HG02763 (cell line): ENCODE measurements at regions not wholly inside any gene's neighbourhood (a gene's known extent, or its start where the extent isn't known, plus 50 kb on each side); places are given as distances from the start of the nearest gene placed in this dataset.
"Not testable (repeated sequence)": the region's sequence is repeated elsewhere in the genome, so short reads cannot be mapped to it uniquely, and the experiment has no call there.

Experiments
- ATAC-seq: cut with Tn5 transposase; IDR thresholded peaks from one replicate; pipeline ENCODE4 v1.9.1; 2021; ENCODE audit warnings: mild to moderate bottlenecking, moderate library complexity; ENCODE audit not compliant: unreplicated experiment

GRCh38 chr9:101893661-101894646, 155.5 kb upstream of the GRIN3A start:
- no peak for ATAC-seq

- no peak for ATAC-seq
These were observed 143.1 kb upstream of the GRIN3A start for GRCh38 chr9:101881508-101881907.

- ATAC-seq: no peak
These were observed 142.4 kb upstream of the GRIN3A start for GRCh38 chr9:101880846-101881245.

- ATAC-seq: no peak
These were observed 140.3 kb upstream of the GRIN3A start for GRCh38 chr9:101878734-101879133.

- no peak for ATAC-seq
These were observed 139.0 kb upstream of the GRIN3A start for GRCh38 chr9:101877439-101877838.

- no peak for ATAC-seq
These were observed 123.0 kb upstream of the GRIN3A start for GRCh38 chr9:101861472-101861871.

- ATAC-seq: no peak
These were observed 122.5 kb upstream of the GRIN3A start for GRCh38 chr9:101860920-101861319.

- no peak for ATAC-seq
These were observed 121.2 kb upstream of the GRIN3A start for GRCh38 chr9:101859620-101860019.

- ATAC-seq: no peak
These were observed 119.6 kb upstream of the GRIN3A start for GRCh38 chr9:101858026-101858425.

GRCh38 chr9:101849102-101849707, 110.8 kb upstream of the GRIN3A start:
- ATAC-seq: no peak

GRCh38 chr9:101848485-101848919, 110.1 kb upstream of the GRIN3A start:
- ATAC-seq: no peak

- no peak for ATAC-seq
These were observed 107.7 kb upstream of the GRIN3A start for GRCh38 chr9:101846161-101846560.

- ATAC-seq: no peak
These were observed 102.3 kb upstream of the GRIN3A start for GRCh38 chr9:101840694-101841188.

GRCh38 chr9:101838988-101839387, 100.5 kb upstream of the GRIN3A start:
- not testable (repeated sequence) for ATAC-seq

- no peak for ATAC-seq
These were observed 97.6 kb upstream of the GRIN3A start for GRCh38 chr9:101836021-101836420.

- no peak for ATAC-seq
These were observed 94.0 kb upstream of the GRIN3A start for GRCh38 chr9:101832486-101832885.

GRCh38 chr9:101821450-101821849, 83.0 kb upstream of the GRIN3A start:
- not testable (repeated sequence) for ATAC-seq

GRCh38 chr9:101820983-101821382, 82.5 kb upstream of the GRIN3A start:
- ATAC-seq: not testable (repeated sequence)

- ATAC-seq: no peak
These were observed 75.6 kb upstream of the GRIN3A start for GRCh38 chr9:101814064-101814463.

GRCh38 chr9:101807879-101808278, 69.4 kb upstream of the GRIN3A start:
- not testable (repeated sequence) for ATAC-seq

- ATAC-seq: no peak
These were observed 57.6 kb upstream of the GRIN3A start for GRCh38 chr9:101796044-101796443.

- ATAC-seq: no peak
These were observed 56.7 kb upstream of the GRIN3A start for GRCh38 chr9:101795147-101795546.
